ENCODE measurements at regions not wholly inside any gene's neighbourhood (a gene's known extent, or its start where the extent isn't known, plus 50 kb on each side); places are given as distances from the start of the nearest gene placed in this dataset.
"Not testable (repeated sequence)": the region's sequence is repeated elsewhere in the genome, so short reads cannot be mapped to it uniquely, and the experiment has no call there.

- H3K4me3 ChIP-seq (ENCODE audit: low read depth, low read length) = no peak overlapping the region
- DNase-seq (ENCODE audit: low read depth) = no peak
- no peak for TF ChIP-seq CTCF (conservative IDR thresholded peaks at IDR 0.05; ENCODE audit: low read depth, low read length)
These were observed 1251.7 kb upstream of the RAG2 start for GRCh38 chr11:37849706-37850105.

GRCh38 chr11:37843603-37844002, 1245.6 kb upstream of the RAG2 start:
- DNase-seq (ENCODE audit: low read depth) = no peak

GRCh38 chr11:37841016-37841415, 1243.0 kb upstream of the RAG2 start:
- TF ChIP-seq CTCF (conservative IDR thresholded peaks at IDR 0.05; ENCODE audit: low read depth, low read length) = no peak
- DNase-seq (ENCODE audit: low read depth) = no peak
- H3K4me3 ChIP-seq (ENCODE audit: low read depth, low read length) = no peak overlapping the region

More at GRCh38 chr11:37843603-37844002, 1245.6 kb upstream of the RAG2 start:
- TF ChIP-seq CTCF (conservative IDR thresholded peaks at IDR 0.05; ENCODE audit: low read depth, low read length) = no peak
- no peak overlapping the region for H3K4me3 ChIP-seq (ENCODE audit: low read depth, low read length)

GRCh38 chr11:37840345-37840744, 1242.3 kb upstream of the RAG2 start:
- DNase-seq (ENCODE audit: low read depth); H3K4me3 ChIP-seq (ENCODE audit: low read depth, low read length): not testable (repeated sequence)

GRCh38 chr11:37830529-37830928, 1232.5 kb upstream of the RAG2 start:
- no peak for TF ChIP-seq CTCF (conservative IDR thresholded peaks at IDR 0.05; ENCODE audit: low read depth, low read length)
- no peak overlapping the region for H3K4me3 ChIP-seq (ENCODE audit: low read depth, low read length)
- no peak for DNase-seq (ENCODE audit: low read depth)

- no peak overlapping the region for H3K4me3 ChIP-seq (ENCODE audit: low read depth, low read length)
- no peak for TF ChIP-seq CTCF (conservative IDR thresholded peaks at IDR 0.05; ENCODE audit: low read depth, low read length)
- DNase-seq (ENCODE audit: low read depth) = no peak
These were observed 1219.8 kb upstream of the RAG2 start for GRCh38 chr11:37817727-37818270.

GRCh38 chr11:37812281-37812880, 1214.3 kb upstream of the RAG2 start:
- no peak for TF ChIP-seq CTCF (conservative IDR thresholded peaks at IDR 0.05; ENCODE audit: low read depth, low read length)
- DNase-seq (ENCODE audit: low read depth) = no peak
- no peak overlapping the region for H3K4me3 ChIP-seq (ENCODE audit: low read depth, low read length)
